GM13977 (cell line): ENCODE measurements at regions not wholly inside any gene's neighbourhood (a gene's known extent, or its start where the extent isn't known, plus 50 kb on each side); places are given as distances from the start of the nearest gene placed in this dataset.

Source experiments
- DNase-seq: peaks from one replicate; pipeline ENCODE4 v3.0.0; 2012; ENCODE audit warnings: low spot score
- CTCF ChIP-seq: IDR thresholded peaks from 2 replicates; pipeline ENCODE4 v1.5.1; 2012; ENCODE audit warnings: mild to moderate bottlenecking, control low read depth; ENCODE audit not compliant: insufficient read depth; ENCODE audit errors: extremely low read depth, missing control alignments
- in situ Hi-C: fragments of 300-500 bp; cut with MboI; formaldehyde crosslinking; loops from one replicate; pipeline ENCODE4 v1.12.0; 2022; ENCODE audit warnings: low sequenced_read_pairs, low pct_unique_long_range_greater_than_20kb, mixed read lengths, inconsistent platforms; ENCODE audit not compliant: unreplicated experiment

DNA sequence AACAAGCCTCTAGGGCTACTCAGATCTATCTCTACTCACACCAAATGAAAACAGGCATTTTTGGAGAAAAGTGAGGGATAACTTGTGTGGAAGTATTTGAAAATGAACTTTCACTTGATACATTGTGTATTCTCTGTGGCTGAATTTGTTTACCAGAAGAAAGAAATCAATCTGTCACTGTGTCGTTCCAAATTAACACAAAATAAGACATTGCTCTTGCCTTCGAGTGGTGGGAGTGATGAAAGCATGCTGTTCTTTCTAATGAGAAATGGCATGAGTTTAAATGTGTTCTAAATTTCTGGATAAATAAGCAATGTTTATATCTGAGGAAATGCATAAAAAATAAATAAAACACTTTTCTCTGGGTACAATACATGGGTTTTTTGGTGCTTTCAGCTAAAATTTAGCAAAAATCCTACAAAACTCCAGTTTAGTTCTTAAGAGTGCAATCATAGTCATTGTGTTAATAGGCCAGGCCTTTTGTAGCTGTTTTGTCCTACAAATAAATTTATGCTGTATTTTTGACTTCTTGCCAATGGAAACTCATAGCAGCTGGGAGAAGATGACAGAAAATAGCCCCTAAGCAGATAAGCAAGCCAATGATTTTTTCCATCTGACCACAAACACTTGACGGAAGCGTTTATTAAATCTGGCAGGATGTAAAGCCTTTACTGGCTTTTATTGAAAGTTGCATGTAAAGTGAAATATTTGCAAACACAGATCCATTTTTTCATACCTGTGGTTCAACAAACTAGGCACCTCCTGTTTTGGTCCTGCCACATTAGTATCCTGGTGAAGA is 1064.1 kb upstream of the GHITM start:
- no peak for DNase-seq
- no peak for TF ChIP-seq CTCF
- in situ Hi-C loops = no loop called here

DNA sequence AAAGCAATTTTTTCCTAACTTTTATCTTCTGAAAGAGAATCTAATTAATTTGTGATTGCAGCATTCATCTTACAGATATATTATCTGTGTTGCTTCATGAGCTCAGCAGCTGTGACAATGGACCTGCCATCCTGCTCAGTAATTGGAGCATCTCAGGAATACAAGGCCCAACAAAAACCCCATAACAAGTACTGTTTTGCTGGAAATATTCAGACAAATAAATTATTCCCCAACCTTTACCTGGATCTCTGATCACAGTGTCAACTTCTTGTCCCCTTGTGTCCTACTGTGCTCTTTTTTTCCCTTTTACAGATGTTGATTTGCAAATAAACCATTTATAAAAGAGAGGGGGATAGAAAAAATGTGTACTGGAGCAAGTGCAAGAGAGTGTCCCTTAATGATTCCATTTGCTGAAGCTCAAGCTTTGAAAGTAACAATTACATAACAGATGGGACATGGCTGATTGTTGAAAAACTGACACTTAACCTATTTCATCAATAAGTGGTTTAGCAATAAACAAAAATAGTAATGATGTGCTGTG is 1063.4 kb upstream of the GHITM start:
- in situ Hi-C loops = no loop called here
- no peak for TF ChIP-seq CTCF
- no peak for DNase-seq

DNA sequence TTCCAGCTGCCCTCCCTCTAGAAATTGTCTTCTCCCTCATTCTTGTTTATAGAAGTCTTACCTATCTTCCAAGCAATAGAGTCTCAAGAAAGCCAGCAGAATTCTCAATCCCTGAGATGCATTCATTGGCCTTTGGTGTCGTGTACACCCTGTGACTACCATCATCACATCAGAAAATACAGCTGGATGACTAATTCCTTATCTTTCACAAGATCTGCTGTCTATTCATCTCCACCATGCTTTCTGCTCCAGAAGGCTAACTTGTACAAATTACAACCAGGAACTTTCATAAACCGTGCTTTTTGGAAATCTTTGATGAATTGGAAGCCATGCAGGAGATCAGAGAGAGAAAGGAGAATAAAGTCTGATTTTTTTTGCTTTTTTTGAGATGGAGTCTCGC is 1062.9 kb upstream of the GHITM start:
- no peak for DNase-seq
- TF ChIP-seq CTCF = no peak
- in situ Hi-C loops = no loop called here

DNA sequence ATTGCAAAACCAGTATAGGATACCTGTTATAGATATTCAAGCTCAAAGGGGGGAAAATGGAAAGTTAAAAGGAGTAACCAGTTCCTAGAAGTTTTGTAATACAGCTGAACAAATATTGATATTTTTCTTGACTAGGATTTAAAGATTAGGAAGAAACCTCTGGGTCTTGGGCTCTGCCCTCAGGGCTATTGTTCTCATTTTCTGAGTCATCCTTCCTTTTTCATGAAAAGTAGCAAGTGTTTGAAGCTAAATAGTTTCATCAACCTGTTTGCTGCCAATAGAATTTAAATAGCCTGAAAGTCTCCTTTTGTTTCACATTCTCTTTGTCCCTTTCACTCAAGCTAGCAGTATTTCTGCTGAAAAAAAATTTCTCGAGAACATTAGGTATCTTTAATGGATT is 1061.1 kb upstream of the GHITM start:
- DNase-seq = no peak
- no peak for TF ChIP-seq CTCF
- in situ Hi-C loops = no loop called here

- no peak for TF ChIP-seq CTCF
- no peak for DNase-seq
- in situ Hi-C loops = no loop called here
Measured at GRCh38 chr10:83078645-83079044, 1060.7 kb upstream of the GHITM start.

- no peak for DNase-seq
- no peak for TF ChIP-seq CTCF
- in situ Hi-C loops = no loop called here
Measured at GRCh38 chr10:83083831-83084230, 1055.5 kb upstream of the GHITM start.
